ENCODE measurements at regions not wholly inside any gene's neighbourhood (a gene's known extent, or its start where the extent isn't known, plus 50 kb on each side); places are given as distances from the start of the nearest gene placed in this dataset.

- TF ChIP-seq CTCF (conservative IDR thresholded peaks at IDR 0.05; ENCODE audit: low read depth, low read length) (no peak), EZH2 (IDR thresholded peaks at IDR 0.05; ENCODE audit: borderline replicate concordance, low read depth, low read length, poor library complexity, severe bottlenecking) (no peak)
Observed at GRCh38 chr3:21226086-21226485, 524.9 kb downstream of the ZNF385D start.

All from A673 (cell line).